ENCODE measurements at regions not wholly inside any gene's neighbourhood (a gene's known extent, or its start where the extent isn't known, plus 50 kb on each side); places are given as distances from the start of the nearest gene placed in this dataset.

- Mint-ChIP-seq H3K27ac (ENCODE audit: unreplicated experiment) (no peak overlapping the region), H3K4me1 (ENCODE audit: unreplicated experiment) (no peaks in the 10 kb centered on the region), H3K9me3 (ENCODE audit: unreplicated experiment) (no peaks in the 10 kb centered on the region), H3K27me3 (ENCODE audit: unreplicated experiment) (peaks cover 13% of the 10 kb centered on the region), H3K4me3 (ENCODE audit: unreplicated experiment) (no peak overlapping the region), H3K36me3 (ENCODE audit: low read depth, unreplicated experiment) (no peaks in the 10 kb centered on the region)
- no peak for TF ChIP-seq CTCF (IDR thresholded peaks at IDR 0.05; ENCODE audit: unreplicated experiment)
- no peak for DNase-seq (ENCODE audit: low spot score)
Observed at GRCh38 chr1:22248746-22249145, 105.8 kb upstream of the WNT4 start.

DNA sequence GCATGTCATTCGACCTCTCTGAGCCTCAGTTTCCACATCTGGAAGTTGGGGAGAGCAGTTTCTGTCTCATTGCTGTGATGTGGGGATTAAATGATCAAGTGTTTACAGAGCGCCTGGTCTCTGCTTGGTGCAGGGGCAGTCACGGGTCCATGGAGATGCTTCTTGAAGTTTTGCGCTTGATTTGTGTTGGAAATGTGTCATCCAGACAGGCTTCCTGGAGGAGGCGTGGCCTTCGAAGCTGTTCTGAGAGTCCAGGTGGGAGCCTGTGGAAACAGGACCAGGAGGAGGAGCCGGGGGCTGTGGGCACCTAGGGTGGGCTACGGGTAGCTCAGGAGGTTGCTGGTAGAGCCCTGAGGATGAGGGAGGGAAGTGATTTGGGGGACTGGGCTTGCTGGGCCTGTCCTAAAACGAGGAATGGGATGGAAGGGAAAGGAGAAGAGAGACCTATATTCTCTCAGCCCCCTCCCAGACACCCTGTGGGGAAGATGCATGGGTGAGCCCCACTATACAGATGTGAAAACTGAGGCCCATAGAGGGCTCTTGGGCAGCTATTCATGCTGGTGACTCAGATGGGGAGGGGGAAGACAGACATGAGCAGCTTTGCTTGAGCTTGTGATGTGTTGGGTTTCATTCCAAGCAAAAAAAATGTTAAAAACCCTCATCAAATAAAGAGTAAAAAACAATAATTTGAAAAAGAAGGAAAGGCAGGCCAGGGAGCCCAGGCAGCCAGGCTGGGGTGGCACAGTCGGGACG is 107.2 kb upstream of the WNT4 start:
- Mint-ChIP-seq H3K4me3 (ENCODE audit: unreplicated experiment) (no peak overlapping the region), H3K27me3 (ENCODE audit: unreplicated experiment) (peaks cover 10% of the 10 kb centered on the region), H3K4me1 (ENCODE audit: unreplicated experiment) (no peaks in the 10 kb centered on the region), H3K27ac (ENCODE audit: unreplicated experiment) (peak overlapping the region; percentile 5), H3K36me3 (ENCODE audit: low read depth, unreplicated experiment) (no peaks in the 10 kb centered on the region), H3K9me3 (ENCODE audit: unreplicated experiment) (no peaks in the 10 kb centered on the region)
- no peak for DNase-seq (ENCODE audit: low spot score)
- TF ChIP-seq CTCF (IDR thresholded peaks at IDR 0.05; ENCODE audit: unreplicated experiment): no peak

DNA sequence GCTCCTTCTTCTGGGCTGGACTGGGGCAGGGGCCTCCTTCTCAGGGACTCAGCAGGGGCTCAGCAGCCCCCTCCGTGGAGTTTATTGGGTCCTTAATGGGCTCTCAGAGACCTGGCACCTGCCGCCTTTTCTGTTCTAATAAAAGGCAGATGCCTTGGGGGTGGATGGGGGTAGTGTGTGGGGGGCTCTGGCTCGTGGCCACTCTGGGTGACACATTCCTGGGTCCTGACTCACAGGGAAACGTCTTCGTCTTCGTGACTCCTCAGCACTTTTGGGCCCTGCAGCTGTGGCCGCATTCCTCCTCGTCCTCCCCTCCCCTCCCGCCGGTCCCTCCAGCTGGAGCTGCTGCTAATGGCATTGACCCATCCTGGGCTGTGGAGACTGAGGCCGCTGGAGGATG is 107.8 kb upstream of the WNT4 start:
- TF ChIP-seq CTCF (IDR thresholded peaks at IDR 0.05; ENCODE audit: unreplicated experiment): no peak
- Mint-ChIP-seq H3K4me1 (ENCODE audit: unreplicated experiment) (no peaks in the 10 kb centered on the region), H3K36me3 (ENCODE audit: low read depth, unreplicated experiment) (no peaks in the 10 kb centered on the region), H3K27ac (ENCODE audit: unreplicated experiment) (no peak overlapping the region), H3K4me3 (ENCODE audit: unreplicated experiment) (no peak overlapping the region), H3K27me3 (ENCODE audit: unreplicated experiment) (peaks cover 10% of the 10 kb centered on the region), H3K9me3 (ENCODE audit: unreplicated experiment) (no peaks in the 10 kb centered on the region)
- no peak for DNase-seq (ENCODE audit: low spot score)

DNA sequence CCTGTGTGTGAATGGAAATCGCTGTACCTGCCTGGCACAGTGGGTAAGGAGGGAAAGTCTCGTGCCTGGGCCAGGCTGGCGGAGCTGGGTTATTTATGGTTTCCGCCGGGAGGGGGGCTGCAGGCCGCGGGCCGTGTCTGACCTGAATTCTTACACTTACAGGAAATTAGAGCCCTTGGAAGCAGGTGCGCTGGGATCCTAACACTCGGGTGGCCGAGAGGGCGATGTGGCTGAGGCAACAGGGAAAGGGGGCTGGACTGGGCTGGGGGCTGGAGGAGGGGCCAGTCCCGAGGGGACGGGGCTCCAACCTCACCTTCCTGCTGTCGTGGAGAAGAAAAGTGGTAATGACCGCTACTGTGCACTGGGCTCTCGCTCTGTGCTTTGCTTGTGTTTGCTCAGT is 109.4 kb upstream of the WNT4 start:
- no peak overlapping the region for H3K4me3 Mint-ChIP-seq (ENCODE audit: unreplicated experiment)
- H3K9me3 Mint-ChIP-seq (ENCODE audit: unreplicated experiment): no peaks in the 10 kb centered on the region
- no peak overlapping the region for H3K27ac Mint-ChIP-seq (ENCODE audit: unreplicated experiment)
- H3K27me3 Mint-ChIP-seq (ENCODE audit: unreplicated experiment): peaks cover 13% of the 10 kb centered on the region
- no peak for DNase-seq (ENCODE audit: low spot score)
- H3K4me1 Mint-ChIP-seq (ENCODE audit: unreplicated experiment): no peaks in the 10 kb centered on the region
- TF ChIP-seq CTCF (IDR thresholded peaks at IDR 0.05; ENCODE audit: unreplicated experiment): no peak
- H3K36me3 Mint-ChIP-seq (ENCODE audit: low read depth, unreplicated experiment): no peaks in the 10 kb centered on the region

- Mint-ChIP-seq H3K27ac (ENCODE audit: unreplicated experiment) (no peak overlapping the region), H3K4me3 (ENCODE audit: unreplicated experiment) (no peak overlapping the region), H3K36me3 (ENCODE audit: low read depth, unreplicated experiment) (no peaks in the 10 kb centered on the region), H3K4me1 (ENCODE audit: unreplicated experiment) (no peaks in the 10 kb centered on the region), H3K9me3 (ENCODE audit: unreplicated experiment) (no peaks in the 10 kb centered on the region), H3K27me3 (ENCODE audit: unreplicated experiment) (peaks cover 13% of the 10 kb centered on the region)
- no peak for DNase-seq (ENCODE audit: low spot score)
- no peak for TF ChIP-seq CTCF (IDR thresholded peaks at IDR 0.05; ENCODE audit: unreplicated experiment)
Observed at GRCh38 chr1:22253012-22253790, 110.3 kb upstream of the WNT4 start.

Measured in endothelial cell (in vitro differentiated cells).